Natural killer cell (primary cell): ENCODE measurements at regions not wholly inside any gene's neighbourhood (a gene's known extent, or its start where the extent isn't known, plus 50 kb on each side); places are given as distances from the start of the nearest gene placed in this dataset.
A peak's percentile ranks its signal among the peaks of the same experiment; 100 is the strongest.

Experiments
- ATAC-seq, 3 donors: fragments of 150-1000 bp in 2 of 3; fragments of 200-7000 bp in 1 of 3; cut with Tn5 transposase; 1 replicate in 1 of 3; 2 replicates in 2 of 3; pipeline ENCODE4 v1.10.0; 2021; ENCODE audit warnings: mild to moderate bottlenecking in 2 of 3, moderate library complexity in 2 of 3
- DNase-seq, 2 donors: peaks; one replicate each; pipeline versions ENCODE4 v3.0.0 to v3.0.0-alpha.2; 2013 to 2021; ENCODE audit warnings: mixed read lengths in 1 of 2
- H3K27ac ChIP-seq: one replicate; pipeline ENCODE4 v1.5.1; 2013; ENCODE audit warnings: mild to moderate bottlenecking, low read length
- H3K27me3 ChIP-seq: one replicate; pipeline ENCODE4 v1.6.1; 2013; ENCODE audit warnings: low read length; ENCODE audit not compliant: control insufficient read depth, insufficient read depth
- H3K36me3 ChIP-seq: one replicate; pipeline ENCODE4 v1.6.1; 2013; ENCODE audit warnings: low read length; ENCODE audit not compliant: control insufficient read depth, insufficient read depth
- H3K4me1 ChIP-seq: one replicate; pipeline ENCODE4 v1.6.1; 2013; ENCODE audit warnings: low read length; ENCODE audit not compliant: control insufficient read depth, insufficient read depth
- H3K4me3 ChIP-seq: one replicate; pipeline ENCODE4 v1.5.1; 2013; ENCODE audit warnings: low read length
- H3K9me3 ChIP-seq: one replicate; pipeline ENCODE4 v1.6.1; 2013; ENCODE audit warnings: low read length; ENCODE audit not compliant: control insufficient read depth, insufficient read depth
- H3K27ac Mint-ChIP-seq, 2 donors: one replicate each; pipeline ENCODE4 v1.8.0; 2022; ENCODE audit warnings: mild to moderate bottlenecking in 2 of 2, mixed read lengths in 2 of 2, moderate library complexity in 1 of 2
- H3K27me3 Mint-ChIP-seq, 2 donors: one replicate each; pipeline ENCODE4 v1.8.0; 2022; ENCODE audit warnings: low read depth in 2 of 2, mixed read lengths in 2 of 2
- H3K36me3 Mint-ChIP-seq: one replicate; pipeline ENCODE4 v1.8.0; 2022; ENCODE audit warnings: mixed read lengths
- H3K4me1 Mint-ChIP-seq, 2 donors: one replicate each; pipeline ENCODE4 v1.8.0; 2022; ENCODE audit warnings: mixed read lengths in 2 of 2
- H3K4me3 Mint-ChIP-seq: one replicate; pipeline ENCODE4 v1.8.0; 2022; ENCODE audit warnings: mild to moderate bottlenecking, moderate library complexity, mixed read lengths
- H3K9me3 Mint-ChIP-seq, 2 donors: one replicate each; pipeline ENCODE4 v1.8.0; 2022; ENCODE audit warnings: mixed read lengths in 2 of 2
- CTCF ChIP-seq: fragments of 200-600 bp; IDR thresholded peaks from one replicate; pipeline ENCODE4 v1.8.0; 2022; ENCODE audit warnings: antibody characterized with exemption
- WGBS: methylation state at CpG from one replicate; pipeline ENCODE4 v1.1.7; 2013; ENCODE audit warnings: missing lambda C conversion rate; ENCODE audit not compliant: insufficient coverage; 5-methylcytosine and 5-hydroxymethylcytosine counted together
- intact Hi-C: fragments of 100-400 bp; cut with micrococcal nuclease; formaldehyde crosslinking; loops from one replicate; pipeline ENCODE4 v1.14.2; 2022

GRCh38 chr18:22734791-22735627 lies 198.1 kb upstream of the RBBP8 start:
- H3K27me3 ChIP-seq: no peaks in the 10 kb centered on the region
- Mint-ChIP-seq H3K4me3 (no peak overlapping the region), H3K36me3 (no peaks in the 10 kb centered on the region), H3K27ac (no peak overlapping the region), H3K9me3 (no peaks in the 10 kb centered on the region), H3K4me1 (no peaks in the 10 kb centered on the region), H3K27me3 (peaks cover 9 to 23% of the 10 kb centered on the region in 2 donors)
- no peaks in the 10 kb centered on the region for H3K36me3 ChIP-seq
- no peak overlapping the region for H3K4me3 ChIP-seq
- no peak for TF ChIP-seq CTCF
- ATAC-seq (no peak), DNase-seq (no peak)
- no peaks in the 10 kb centered on the region for H3K9me3 ChIP-seq
- intact Hi-C loops: no loop called here
- no peak overlapping the region for H3K27ac ChIP-seq
- no peaks in the 10 kb centered on the region for H3K4me1 ChIP-seq
- 80% methylated on average over 5 of the region's 7 CpGs for WGBS

GRCh38 chr18:22737054-22737453 lies 196.1 kb upstream of the RBBP8 start:
- Histone ChIP-seq H3K27me3 (no peaks in the 10 kb centered on the region), H3K27ac (no peak overlapping the region), H3K4me1 (no peaks in the 10 kb centered on the region), H3K36me3 (no peaks in the 10 kb centered on the region), H3K4me3 (no peak overlapping the region), H3K9me3 (no peaks in the 10 kb centered on the region)
- Mint-ChIP-seq H3K27me3 (peaks cover 9 to 14% of the 10 kb centered on the region in 2 donors), H3K27ac (no peak overlapping the region), H3K4me1 (peaks cover 5 to 8% of the 10 kb centered on the region in 2 donors), H3K36me3 (no peaks in the 10 kb centered on the region), H3K9me3 (no peaks in the 10 kb centered on the region), H3K4me3 (no peak overlapping the region)
- intact Hi-C loops: no loop called here
- no peak for TF ChIP-seq CTCF
- DNase-seq (no peak), ATAC-seq (peak in 1 of 3 donors; percentile 24)
- WGBS: 88% methylated on average over 3 of the region's 3 CpGs

- H3K4me1 ChIP-seq: no peaks in the 10 kb centered on the region
- 0% methylated on average over 1 of the region's 2 CpGs for WGBS
- intact Hi-C loops: no loop called here
- no peak overlapping the region for H3K27ac Mint-ChIP-seq
- peaks cover 3 to 5% of the 10 kb centered on the region in 2 donors for H3K27me3 Mint-ChIP-seq
- ATAC-seq (no peak), DNase-seq (no peak)
- H3K36me3 ChIP-seq: no peaks in the 10 kb centered on the region
- no peak overlapping the region for H3K4me3 ChIP-seq
- H3K9me3 Mint-ChIP-seq: no peaks in the 10 kb centered on the region
- H3K9me3 ChIP-seq: no peaks in the 10 kb centered on the region
- no peak for TF ChIP-seq CTCF
- no peak overlapping the region for H3K27ac ChIP-seq
- H3K36me3 Mint-ChIP-seq: no peaks in the 10 kb centered on the region
- no peak overlapping the region for H3K4me3 Mint-ChIP-seq
- H3K4me1 Mint-ChIP-seq: peaks cover 5 to 8% of the 10 kb centered on the region in 2 donors
- H3K27me3 ChIP-seq: no peaks in the 10 kb centered on the region
Measured at GRCh38 chr18:22739061-22739642, 194.0 kb upstream of the RBBP8 start.
